DOHH2 (cell line): ENCODE measurements at regions not wholly inside any gene's neighbourhood (a gene's known extent, or its start where the extent isn't known, plus 50 kb on each side); places are given as distances from the start of the nearest gene placed in this dataset.

ENCODE experiments used
- EZH2phosphoT487 ChIP-seq: fragments of 200-600 bp; sonication (generic); IDR thresholded peaks from 2 replicates; pipeline ENCODE4 v1.6.1; 2017; ENCODE audit warnings: borderline replicate concordance, mild to moderate bottlenecking, antibody characterized with exemption, low read length, moderate library complexity, mixed read lengths
- TF ChIP-seq, protein P1 (sequence below): fragments of 200-600 bp; sonication (generic); IDR thresholded peaks from one replicate; pipeline ENCODE4 v1.5.1; 2014; ENCODE audit warnings: antibody characterized with exemption, mild to moderate bottlenecking, low read depth, low read length; ENCODE audit not compliant: poor library complexity, severe bottlenecking

- TF ChIP-seq, protein P1, sequence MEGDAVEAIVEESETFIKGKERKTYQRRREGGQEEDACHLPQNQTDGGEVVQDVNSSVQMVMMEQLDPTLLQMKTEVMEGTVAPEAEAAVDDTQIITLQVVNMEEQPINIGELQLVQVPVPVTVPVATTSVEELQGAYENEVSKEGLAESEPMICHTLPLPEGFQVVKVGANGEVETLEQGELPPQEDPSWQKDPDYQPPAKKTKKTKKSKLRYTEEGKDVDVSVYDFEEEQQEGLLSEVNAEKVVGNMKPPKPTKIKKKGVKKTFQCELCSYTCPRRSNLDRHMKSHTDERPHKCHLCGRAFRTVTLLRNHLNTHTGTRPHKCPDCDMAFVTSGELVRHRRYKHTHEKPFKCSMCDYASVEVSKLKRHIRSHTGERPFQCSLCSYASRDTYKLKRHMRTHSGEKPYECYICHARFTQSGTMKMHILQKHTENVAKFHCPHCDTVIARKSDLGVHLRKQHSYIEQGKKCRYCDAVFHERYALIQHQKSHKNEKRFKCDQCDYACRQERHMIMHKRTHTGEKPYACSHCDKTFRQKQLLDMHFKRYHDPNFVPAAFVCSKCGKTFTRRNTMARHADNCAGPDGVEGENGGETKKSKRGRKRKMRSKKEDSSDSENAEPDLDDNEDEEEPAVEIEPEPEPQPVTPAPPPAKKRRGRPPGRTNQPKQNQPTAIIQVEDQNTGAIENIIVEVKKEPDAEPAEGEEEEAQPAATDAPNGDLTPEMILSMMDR: no peak
- no peak for TF ChIP-seq EZH2phosphoT487
Measured at GRCh38 chr15:72838311-72838731, 54.8 kb upstream of the ADPGK start.
